CD8-positive, alpha-beta memory T cell (primary cell): ENCODE measurements at regions not wholly inside any gene's neighbourhood (a gene's known extent, or its start where the extent isn't known, plus 50 kb on each side); places are given as distances from the start of the nearest gene placed in this dataset.

Experiments
- CTCF ChIA-PET: fragments of 350-600 bp; sonication (Branson Sonifier 250); formaldehyde crosslinking; loops from one replicate; lab custom pipeline; 2021; ENCODE audit warnings: antibody characterized with exemption; lab: Charles Lee
- POLR2A ChIA-PET: fragments of 350-600 bp; sonication (Branson Sonifier 250); formaldehyde crosslinking; loops from one replicate; lab custom pipeline; 2021; ENCODE audit warnings: antibody characterized with exemption; lab: Charles Lee
- DNase-seq, 5 donors: peaks; one replicate each; pipeline versions ENCODE4 v3.0.0 to v3.0.0-alpha.2; 2020 to 2022; ENCODE audit warnings: mixed read lengths in 1 of 5
- H3K27ac ChIP-seq: one replicate; pipeline ENCODE4 v1.7.0; 2013; ENCODE audit warnings: low read depth, mild to moderate bottlenecking, low read length, moderate library complexity
- H3K27me3 ChIP-seq: 2 replicates; pipeline ENCODE4 v1.7.0; 2013; ENCODE audit warnings: low read length, mild to moderate bottlenecking; ENCODE audit not compliant: insufficient read depth, poor library complexity, severe bottlenecking
- H3K36me3 ChIP-seq: 2 replicates; pipeline ENCODE4 v1.7.0; 2013; ENCODE audit warnings: mild to moderate bottlenecking, low read length, moderate library complexity; ENCODE audit not compliant: insufficient read depth
- H3K4me1 ChIP-seq: 2 replicates; pipeline ENCODE4 v1.7.0; 2013; ENCODE audit warnings: mild to moderate bottlenecking, low read length, moderate library complexity; ENCODE audit not compliant: insufficient read depth
- H3K4me3 ChIP-seq: 2 replicates; pipeline ENCODE4 v1.7.0; 2013; ENCODE audit warnings: mild to moderate bottlenecking, low read length
- H3K9me3 ChIP-seq: 2 replicates; pipeline ENCODE4 v1.7.0; 2013; ENCODE audit warnings: mild to moderate bottlenecking, low read length
- H3K27ac Mint-ChIP-seq, 8 donors: one replicate each; pipeline ENCODE4 v1.8.0; 2020 to 2021; ENCODE audit warnings: mixed read lengths in 8 of 8, mild to moderate bottlenecking in 6 of 8, inconsistent platforms in 3 of 8, moderate library complexity in 3 of 8
- H3K27me3 Mint-ChIP-seq, 2 donors: one replicate each; pipeline ENCODE4 v1.8.0; 2020 to 2021; ENCODE audit warnings: mixed read lengths in 2 of 2, mild to moderate bottlenecking in 1 of 2, moderate library complexity in 1 of 2
- H3K36me3 Mint-ChIP-seq, 3 donors: one replicate each; pipeline ENCODE4 v1.8.0; 2020 to 2021; ENCODE audit warnings: mixed read lengths in 3 of 3, inconsistent platforms in 1 of 3, mild to moderate bottlenecking in 1 of 3
- H3K4me1 Mint-ChIP-seq, 3 donors: one replicate each; pipeline ENCODE4 v1.8.0; 2020 to 2021; ENCODE audit warnings: mixed read lengths in 3 of 3, inconsistent platforms in 1 of 3, mild to moderate bottlenecking in 1 of 3
- H3K4me3 Mint-ChIP-seq, 7 donors: one replicate each; pipeline ENCODE4 v1.8.0; 2020 to 2021; ENCODE audit warnings: mixed read lengths in 7 of 7, mild to moderate bottlenecking in 6 of 7, moderate library complexity in 4 of 7, inconsistent platforms in 2 of 7
- H3K9me3 Mint-ChIP-seq, 5 donors: one replicate each; pipeline ENCODE4 v1.8.0; 2020 to 2022; ENCODE audit warnings: mixed read lengths in 5 of 5, mild to moderate bottlenecking in 3 of 5, moderate library complexity in 2 of 5, inconsistent platforms in 1 of 5

- no peak overlapping the region for H3K27ac Mint-ChIP-seq
- H3K27ac ChIP-seq: no peak overlapping the region
- no peak overlapping the region for H3K4me3 ChIP-seq
- H3K9me3 ChIP-seq: no peaks in the 10 kb centered on the region
- no peaks in the 10 kb centered on the region for H3K9me3 Mint-ChIP-seq
- no peak overlapping the region for H3K4me3 Mint-ChIP-seq
- ChIA-PET CTCF (no interaction called here), POLR2A (no interaction called here)
- H3K36me3 Mint-ChIP-seq: no peaks in the 10 kb centered on the region
- DNase-seq: no peak
- H3K27me3 Mint-ChIP-seq: peaks cover 5 to 8% of the 10 kb centered on the region in 2 donors
- H3K36me3 ChIP-seq: no peaks in the 10 kb centered on the region
- H3K4me1 ChIP-seq: no peaks in the 10 kb centered on the region
- no peaks in the 10 kb centered on the region for H3K4me1 Mint-ChIP-seq
- no peaks in the 10 kb centered on the region for H3K27me3 ChIP-seq
Observed at GRCh38 chr12:63070709-63071108, 80.3 kb downstream of the AVPR1A start.

- Mint-ChIP-seq H3K4me1 (no peaks in the 10 kb centered on the region), H3K27me3 (peaks cover 5 to 8% of the 10 kb centered on the region in 2 donors), H3K27ac (no peak overlapping the region), H3K36me3 (no peaks in the 10 kb centered on the region), H3K9me3 (no peaks in the 10 kb centered on the region), H3K4me3 (no peak overlapping the region)
- H3K4me3 ChIP-seq: no peak overlapping the region
- no peaks in the 10 kb centered on the region for H3K36me3 ChIP-seq
- DNase-seq: no peak
- H3K9me3 ChIP-seq: no peaks in the 10 kb centered on the region
- no peak overlapping the region for H3K27ac ChIP-seq
- H3K27me3 ChIP-seq: no peaks in the 10 kb centered on the region
- H3K4me1 ChIP-seq: no peaks in the 10 kb centered on the region
- ChIA-PET CTCF (no interaction called here), POLR2A (no interaction called here)
Observed at GRCh38 chr12:63069860-63070617, 81.0 kb downstream of the AVPR1A start.

- H3K27ac ChIP-seq: no peak overlapping the region
- no peaks in the 10 kb centered on the region for H3K27me3 ChIP-seq
- no peaks in the 10 kb centered on the region for H3K9me3 Mint-ChIP-seq
- no peaks in the 10 kb centered on the region for H3K36me3 Mint-ChIP-seq
- no peaks in the 10 kb centered on the region for H3K4me1 Mint-ChIP-seq
- H3K4me1 ChIP-seq: no peaks in the 10 kb centered on the region
- POLR2A ChIA-PET: no interaction called here
- H3K36me3 ChIP-seq: no peaks in the 10 kb centered on the region
- DNase-seq: no peak
- peaks cover 2 to 7% of the 10 kb centered on the region in 2 donors for H3K27me3 Mint-ChIP-seq
- H3K4me3 ChIP-seq: no peak overlapping the region
- H3K27ac Mint-ChIP-seq: no peak overlapping the region
- CTCF ChIA-PET: no interaction called here
- no peaks in the 10 kb centered on the region for H3K9me3 ChIP-seq
- H3K4me3 Mint-ChIP-seq: no peak overlapping the region
Observed at GRCh38 chr12:63068857-63069442, 82.1 kb downstream of the AVPR1A start.

- no peaks in the 10 kb centered on the region for H3K9me3 ChIP-seq
- no peak for DNase-seq
- Mint-ChIP-seq H3K9me3 (no peaks in the 10 kb centered on the region), H3K36me3 (no peaks in the 10 kb centered on the region), H3K27me3 (peaks cover 2 to 7% of the 10 kb centered on the region in 2 donors), H3K27ac (no peak overlapping the region), H3K4me1 (no peaks in the 10 kb centered on the region), H3K4me3 (no peak overlapping the region)
- H3K4me1 ChIP-seq: no peaks in the 10 kb centered on the region
- ChIA-PET POLR2A (no interaction called here), CTCF (no interaction called here)
- H3K36me3 ChIP-seq: no peaks in the 10 kb centered on the region
- H3K4me3 ChIP-seq: no peak overlapping the region
- H3K27ac ChIP-seq: no peak overlapping the region
- no peaks in the 10 kb centered on the region for H3K27me3 ChIP-seq
Observed at GRCh38 chr12:63066782-63067181, 84.2 kb downstream of the AVPR1A start.

GRCh38 chr12:63066136-63066535 is 84.9 kb downstream of the AVPR1A start:
- H3K4me1 Mint-ChIP-seq: no peaks in the 10 kb centered on the region
- Histone ChIP-seq H3K36me3 (no peaks in the 10 kb centered on the region), H3K27ac (no peak overlapping the region), H3K27me3 (no peaks in the 10 kb centered on the region), H3K4me1 (no peaks in the 10 kb centered on the region), H3K9me3 (no peaks in the 10 kb centered on the region), H3K4me3 (no peak overlapping the region)
- POLR2A ChIA-PET: no interaction called here
- peaks cover 2 to 7% of the 10 kb centered on the region in 2 donors for H3K27me3 Mint-ChIP-seq
- no peak overlapping the region for H3K27ac Mint-ChIP-seq
- no peaks in the 10 kb centered on the region for H3K9me3 Mint-ChIP-seq
- no peak overlapping the region for H3K4me3 Mint-ChIP-seq
- no peaks in the 10 kb centered on the region for H3K36me3 Mint-ChIP-seq
- DNase-seq: no peak
- CTCF ChIA-PET: no interaction called here

- ChIA-PET POLR2A (no interaction called here), CTCF (no interaction called here)
- H3K9me3 ChIP-seq: no peaks in the 10 kb centered on the region
- no peaks in the 10 kb centered on the region for H3K36me3 ChIP-seq
- no peak overlapping the region for H3K4me3 ChIP-seq
- no peak for DNase-seq
- no peaks in the 10 kb centered on the region for H3K27me3 ChIP-seq
- Mint-ChIP-seq H3K9me3 (no peaks in the 10 kb centered on the region), H3K36me3 (no peaks in the 10 kb centered on the region), H3K27ac (no peak overlapping the region), H3K27me3 (peaks cover 0 to 10% of the 10 kb centered on the region in 2 donors), H3K4me3 (no peak overlapping the region), H3K4me1 (no peaks in the 10 kb centered on the region)
- H3K4me1 ChIP-seq: no peaks in the 10 kb centered on the region
- no peak overlapping the region for H3K27ac ChIP-seq
Observed at GRCh38 chr12:63064080-63064479, 86.9 kb downstream of the AVPR1A start.

GRCh38 chr12:63056649-63057048 is 94.4 kb downstream of the AVPR1A start:
- H3K4me3 Mint-ChIP-seq: no peak overlapping the region
- CTCF ChIA-PET: no interaction called here
- H3K27me3 ChIP-seq: no peaks in the 10 kb centered on the region
- no peaks in the 10 kb centered on the region for H3K4me1 Mint-ChIP-seq
- H3K36me3 Mint-ChIP-seq: no peaks in the 10 kb centered on the region
- H3K27me3 Mint-ChIP-seq: peaks cover 1 to 3% of the 10 kb centered on the region in 2 donors
- H3K9me3 ChIP-seq: no peaks in the 10 kb centered on the region
- no peak overlapping the region for H3K27ac ChIP-seq
- H3K36me3 ChIP-seq: no peaks in the 10 kb centered on the region
- H3K4me3 ChIP-seq: no peak overlapping the region
- no peak overlapping the region for H3K27ac Mint-ChIP-seq
- no peaks in the 10 kb centered on the region for H3K4me1 ChIP-seq
- H3K9me3 Mint-ChIP-seq: no peaks in the 10 kb centered on the region
- POLR2A ChIA-PET: no interaction called here
- no peak for DNase-seq

- no peak overlapping the region for H3K27ac ChIP-seq
- H3K4me1 ChIP-seq: no peaks in the 10 kb centered on the region
- POLR2A ChIA-PET: no interaction called here
- Mint-ChIP-seq H3K36me3 (no peaks in the 10 kb centered on the region), H3K27me3 (peaks cover 0 to 1% of the 10 kb centered on the region in 2 donors), H3K9me3 (peaks cover 0 to 3% (median 0%) of the 10 kb centered on the region in 5 donors), H3K4me1 (no peaks in the 10 kb centered on the region), H3K4me3 (no peak overlapping the region), H3K27ac (no peak overlapping the region)
- CTCF ChIA-PET: no interaction called here
- H3K36me3 ChIP-seq: no peaks in the 10 kb centered on the region
- DNase-seq: no peak
- no peaks in the 10 kb centered on the region for H3K9me3 ChIP-seq
- no peak overlapping the region for H3K4me3 ChIP-seq
- H3K27me3 ChIP-seq: no peaks in the 10 kb centered on the region
Observed at GRCh38 chr12:63052696-63053095, 98.3 kb downstream of the AVPR1A start.
